Sigmoid colon (tissue), 4 donors: ENCODE measurements at regions not wholly inside any gene's neighbourhood (a gene's known extent, or its start where the extent isn't known, plus 50 kb on each side); places are given as distances from the start of the nearest gene placed in this dataset.

ENCODE experiments used
- EP300 ChIP-seq, 4 donors: sonication (generic); formaldehyde crosslinking; IDR thresholded peaks; one replicate each; pipeline ENCODE4 v1.6.1; 2017; ENCODE audit warnings: antibody characterized with exemption in 4 of 4
- POLR2A ChIP-seq, 2 donors: fragments of 450-650 bp; IDR thresholded peaks; one replicate each; pipeline ENCODE4 v1.6.1; 2016; ENCODE audit warnings: antibody characterized with exemption in 2 of 2, mild to moderate bottlenecking in 2 of 2, moderate library complexity in 2 of 2
- TF ChIP-seq, protein P1 (sequence below), 4 experiments: fragments of 450-650 bp in 3 of 4; fragments of 200-600 bp in 1 of 4; IDR thresholded peaks; one replicate each; pipeline ENCODE4 v1.5.1; 2016 to 2019; ENCODE audit warnings: antibody characterized with exemption in 4 of 4, mild to moderate bottlenecking in 3 of 4, moderate library complexity in 2 of 4

DNA sequence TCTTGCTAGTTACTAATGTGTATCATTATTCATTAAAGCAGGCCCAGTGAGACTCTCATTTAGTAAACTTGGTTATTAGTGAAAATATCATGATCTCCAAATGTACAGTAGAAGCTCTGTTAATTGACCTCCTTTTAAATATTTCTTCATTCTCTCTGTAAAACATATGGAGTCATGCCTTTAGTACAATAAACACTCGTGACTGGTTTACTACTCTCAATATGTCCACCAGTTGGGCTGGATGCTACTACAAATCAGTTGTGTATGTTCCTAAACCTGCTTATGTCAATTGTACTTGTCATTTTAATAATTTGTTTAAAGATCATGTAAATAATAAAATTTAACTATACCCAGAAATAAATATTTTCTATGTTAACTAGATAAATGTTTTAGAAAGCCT lies 68.6 kb upstream of the COMTD1 start:
- TF ChIP-seq POLR2A (IDR thresholded peaks at IDR 0.05) (no peak), EP300 (IDR thresholded peaks at IDR 0.05) (no peak)
- TF ChIP-seq, protein P1, sequence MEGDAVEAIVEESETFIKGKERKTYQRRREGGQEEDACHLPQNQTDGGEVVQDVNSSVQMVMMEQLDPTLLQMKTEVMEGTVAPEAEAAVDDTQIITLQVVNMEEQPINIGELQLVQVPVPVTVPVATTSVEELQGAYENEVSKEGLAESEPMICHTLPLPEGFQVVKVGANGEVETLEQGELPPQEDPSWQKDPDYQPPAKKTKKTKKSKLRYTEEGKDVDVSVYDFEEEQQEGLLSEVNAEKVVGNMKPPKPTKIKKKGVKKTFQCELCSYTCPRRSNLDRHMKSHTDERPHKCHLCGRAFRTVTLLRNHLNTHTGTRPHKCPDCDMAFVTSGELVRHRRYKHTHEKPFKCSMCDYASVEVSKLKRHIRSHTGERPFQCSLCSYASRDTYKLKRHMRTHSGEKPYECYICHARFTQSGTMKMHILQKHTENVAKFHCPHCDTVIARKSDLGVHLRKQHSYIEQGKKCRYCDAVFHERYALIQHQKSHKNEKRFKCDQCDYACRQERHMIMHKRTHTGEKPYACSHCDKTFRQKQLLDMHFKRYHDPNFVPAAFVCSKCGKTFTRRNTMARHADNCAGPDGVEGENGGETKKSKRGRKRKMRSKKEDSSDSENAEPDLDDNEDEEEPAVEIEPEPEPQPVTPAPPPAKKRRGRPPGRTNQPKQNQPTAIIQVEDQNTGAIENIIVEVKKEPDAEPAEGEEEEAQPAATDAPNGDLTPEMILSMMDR (IDR thresholded peaks at IDR 0.05): no peak
